Lung (tissue), 11 donors: ENCODE measurements at regions not wholly inside any gene's neighbourhood (a gene's known extent, or its start where the extent isn't known, plus 50 kb on each side); places are given as distances from the start of the nearest gene placed in this dataset.

ENCODE experiments used
- ATAC-seq: fragments of 200-7000 bp; cut with Tn5 transposase; one replicate; pipeline ENCODE4 v1.9.1; 2020; ENCODE audit warnings: moderate number of reproducible peaks; ENCODE audit not compliant: insufficient read depth, low FRiP score
- DNase-seq, 3 donors: peaks; one replicate each; pipeline ENCODE4 v3.0.0-alpha.2; 2013 to 2017
- H3K27ac ChIP-seq, 2 donors: one replicate each; pipeline ENCODE4 v1.5.1; 2013; ENCODE audit warnings: mild to moderate bottlenecking in 2 of 2, moderate library complexity in 2 of 2, control low read depth in 1 of 2, inconsistent platforms in 1 of 2, low read depth in 1 of 2, low read length in 1 of 2
- H3K27me3 ChIP-seq, 3 donors: one replicate each; pipeline ENCODE4 v1.5.1; 2013; ENCODE audit warnings: low read length in 2 of 3; ENCODE audit not compliant: control insufficient read depth in 3 of 3, insufficient read depth in 3 of 3
- H3K36me3 ChIP-seq, 4 donors: one replicate each; pipeline ENCODE4 v1.5.1; 2013; ENCODE audit warnings: low read length in 4 of 4, mild to moderate bottlenecking in 1 of 4, moderate library complexity in 1 of 4; ENCODE audit not compliant: control insufficient read depth in 4 of 4, insufficient read depth in 4 of 4
- H3K4me1 ChIP-seq, 5 donors: one replicate each; pipeline ENCODE4 v1.5.1; 2013; ENCODE audit warnings: low read length in 5 of 5, mild to moderate bottlenecking in 2 of 5, moderate library complexity in 1 of 5; ENCODE audit not compliant: control insufficient read depth in 5 of 5, insufficient read depth in 5 of 5
- H3K4me3 ChIP-seq: one replicate; pipeline ENCODE4 v1.5.1; 2013; ENCODE audit warnings: mild to moderate bottlenecking, control low read depth, moderate library complexity
- H3K9ac ChIP-seq, 2 donors: one replicate each; pipeline ENCODE4 v1.5.1; 2013; ENCODE audit warnings: low read length in 2 of 2, control low read depth in 1 of 2; ENCODE audit not compliant: insufficient read depth in 1 of 2
- H3K9me3 ChIP-seq, 4 donors: one replicate each; pipeline ENCODE4 v1.5.1; 2013; ENCODE audit warnings: low read length in 3 of 4, mild to moderate bottlenecking in 1 of 4, moderate library complexity in 1 of 4; ENCODE audit not compliant: control insufficient read depth in 4 of 4, insufficient read depth in 3 of 4
- CTCF ChIP-seq: IDR thresholded peaks from 2 replicates; pipeline ENCODE4 v1.5.1; 2012; ENCODE audit warnings: mild to moderate bottlenecking; ENCODE audit errors: control extremely low read depth, extremely low read depth
- WGBS, 2 donors: extraction: QIAGEN DNeasy Blood & Tissue Kit; methylation state at CpG; one replicate each; pipeline ENCODE4 v1.1.7; 2013; 5-methylcytosine and 5-hydroxymethylcytosine counted together
- donor health status: control.
- donor health status: control.
- donor health status: Bipolar disorder and iron deficiency.
- donor health status: healthy.
- donor health status: DM: yes; HTN: yes; CAD: no.

- Histone ChIP-seq H3K4me1 (peaks cover 0 to 9% (median 0%) of the 10 kb centered on the region in 5 donors), H3K27me3 (no peaks in the 10 kb centered on the region), H3K36me3 (no peaks in the 10 kb centered on the region), H3K9me3 (no peaks in the 10 kb centered on the region), H3K4me3 (no peak overlapping the region), H3K27ac (no peak overlapping the region), H3K9ac (no peak overlapping the region)
- no peak for TF ChIP-seq CTCF
- ATAC-seq, result no peak
- peak; percentile 37 to 73 (median 70) for DNase-seq
- 76 to 88% methylated on average over 7 of the region's 7 CpGs for WGBS, 2 donors
Measured at GRCh38 chr4:10239982-10240654, 123.5 kb upstream of the WDR1 start.

- H3K9ac ChIP-seq, result no peak overlapping the region
- no peak for TF ChIP-seq CTCF
- no peak overlapping the region for H3K27ac ChIP-seq
- ATAC-seq, result no peak
- H3K27me3 ChIP-seq, result no peaks in the 10 kb centered on the region
- 73 to 85% methylated on average over 1 of the region's 1 CpG for WGBS, 2 donors
- no peak overlapping the region for H3K4me3 ChIP-seq
- peaks cover 0 to 9% (median 0%) of the 10 kb centered on the region in 5 donors for H3K4me1 ChIP-seq
- no peaks in the 10 kb centered on the region for H3K9me3 ChIP-seq
- H3K36me3 ChIP-seq, result no peaks in the 10 kb centered on the region
- no peak for DNase-seq
Measured at GRCh38 chr4:10237131-10237530, 120.5 kb upstream of the WDR1 start.

GRCh38 chr4:10232114-10232513 lies 115.5 kb upstream of the WDR1 start:
- 79 to 86% methylated on average over 4 of the region's 4 CpGs for WGBS, 2 donors
- H3K9ac ChIP-seq, result no peak overlapping the region
- DNase-seq (no peak), ATAC-seq (no peak)
- H3K27ac ChIP-seq, result no peak overlapping the region
- no peaks in the 10 kb centered on the region for H3K36me3 ChIP-seq
- H3K27me3 ChIP-seq, result no peaks in the 10 kb centered on the region
- H3K4me3 ChIP-seq, result no peak overlapping the region
- no peak for TF ChIP-seq CTCF
- no peaks in the 10 kb centered on the region for H3K4me1 ChIP-seq
- no peaks in the 10 kb centered on the region for H3K9me3 ChIP-seq

GRCh38 chr4:10226756-10227155 lies 110.2 kb upstream of the WDR1 start:
- DNase-seq (no peak), ATAC-seq (no peak)
- no peaks in the 10 kb centered on the region for H3K36me3 ChIP-seq
- no peaks in the 10 kb centered on the region for H3K4me1 ChIP-seq
- WGBS, 2 donors, result 76 to 81% methylated on average over 3 of the region's 3 CpGs
- no peak overlapping the region for H3K9ac ChIP-seq
- no peaks in the 10 kb centered on the region for H3K27me3 ChIP-seq
- no peak overlapping the region for H3K4me3 ChIP-seq
- peaks cover 0 to 4% (median 0%) of the 10 kb centered on the region in 4 donors for H3K9me3 ChIP-seq
- no peak overlapping the region for H3K27ac ChIP-seq
- TF ChIP-seq CTCF, result no peak
